ENCODE measurements at regions not wholly inside any gene's neighbourhood (a gene's known extent, or its start where the extent isn't known, plus 50 kb on each side); places are given as distances from the start of the nearest gene placed in this dataset.

GRCh38 chr9:103709366-103709765 lies 384.7 kb upstream of the SMC2 start:
- TF ChIP-seq EZH2 (IDR thresholded peaks at IDR 0.05; ENCODE audit: borderline replicate concordance, low read length), result no peak
- TF ChIP-seq CTCF (IDR thresholded peaks at IDR 0.05; ENCODE audit: low read length), result no peak
- no peaks in the 10 kb centered on the region for H3F3A ChIP-seq (ENCODE audit: insufficient read depth, low read length)

GRCh38 chr9:103713631-103714030 lies 380.5 kb upstream of the SMC2 start:
- Histone ChIP-seq H3K79me2 (ENCODE audit: insufficient read depth, low read length) (no peaks in the 10 kb centered on the region), H3K4me1 (ENCODE audit: insufficient read depth, low read length, severe bottlenecking) (no peaks in the 10 kb centered on the region), H3K4me3 (ENCODE audit: low read depth, low read length, poor library complexity, severe bottlenecking) (no peak overlapping the region), H4K20me1 (ENCODE audit: insufficient read depth, low read length) (no peaks in the 10 kb centered on the region), H3K9me3 (ENCODE audit: low read length) (no peaks in the 10 kb centered on the region), H3K9ac (ENCODE audit: low read length) (no peak overlapping the region), H3K4me2 (ENCODE audit: low read length) (no peak overlapping the region), H3K36me3 (ENCODE audit: insufficient read depth, low read length) (no peaks in the 10 kb centered on the region), H3K9me2 (ENCODE audit: low read depth, low read length) (no peaks in the 10 kb centered on the region), H3K27me3 (ENCODE audit: insufficient read depth, low read length) (no peaks in the 10 kb centered on the region), H2AFZ (ENCODE audit: low read length) (no peak overlapping the region), H3F3A (ENCODE audit: insufficient read depth, low read length) (no peaks in the 10 kb centered on the region), H3K27ac (ENCODE audit: low read depth, low read length, poor library complexity, severe bottlenecking) (no peak overlapping the region)
- TF ChIP-seq CTCF (IDR thresholded peaks at IDR 0.05; ENCODE audit: low read length) (no peak), EZH2 (IDR thresholded peaks at IDR 0.05; ENCODE audit: borderline replicate concordance, low read length) (no peak)

More at GRCh38 chr9:103709366-103709765, 384.7 kb upstream of the SMC2 start:
- Histone ChIP-seq H3K9me3 (ENCODE audit: low read length) (no peaks in the 10 kb centered on the region), H3K4me3 (ENCODE audit: low read depth, low read length, poor library complexity, severe bottlenecking) (no peak overlapping the region), H2AFZ (ENCODE audit: low read length) (no peak overlapping the region), H3K9me2 (ENCODE audit: low read depth, low read length) (no peaks in the 10 kb centered on the region), H3K4me1 (ENCODE audit: insufficient read depth, low read length, severe bottlenecking) (no peaks in the 10 kb centered on the region), H3K36me3 (ENCODE audit: insufficient read depth, low read length) (no peaks in the 10 kb centered on the region), H3K27me3 (ENCODE audit: insufficient read depth, low read length) (no peaks in the 10 kb centered on the region), H3K79me2 (ENCODE audit: insufficient read depth, low read length) (no peaks in the 10 kb centered on the region), H4K20me1 (ENCODE audit: insufficient read depth, low read length) (no peaks in the 10 kb centered on the region), H3K27ac (ENCODE audit: low read depth, low read length, poor library complexity, severe bottlenecking) (no peak overlapping the region), H3K9ac (ENCODE audit: low read length) (no peak overlapping the region), H3K4me2 (ENCODE audit: low read length) (no peak overlapping the region)

- Histone ChIP-seq H3K9me2 (ENCODE audit: low read depth, low read length) (no peaks in the 10 kb centered on the region), H3K79me2 (ENCODE audit: insufficient read depth, low read length) (no peaks in the 10 kb centered on the region), H3K4me1 (ENCODE audit: insufficient read depth, low read length, severe bottlenecking) (no peaks in the 10 kb centered on the region), H2AFZ (ENCODE audit: low read length) (no peak overlapping the region), H4K20me1 (ENCODE audit: insufficient read depth, low read length) (no peaks in the 10 kb centered on the region), H3K9ac (ENCODE audit: low read length) (no peak overlapping the region), H3F3A (ENCODE audit: insufficient read depth, low read length) (no peaks in the 10 kb centered on the region), H3K4me2 (ENCODE audit: low read length) (no peak overlapping the region), H3K36me3 (ENCODE audit: insufficient read depth, low read length) (no peaks in the 10 kb centered on the region), H3K4me3 (ENCODE audit: low read depth, low read length, poor library complexity, severe bottlenecking) (no peak overlapping the region), H3K9me3 (ENCODE audit: low read length) (no peaks in the 10 kb centered on the region), H3K27me3 (ENCODE audit: insufficient read depth, low read length) (no peaks in the 10 kb centered on the region), H3K27ac (ENCODE audit: low read depth, low read length, poor library complexity, severe bottlenecking) (no peak overlapping the region)
- no peak for TF ChIP-seq EZH2 (IDR thresholded peaks at IDR 0.05; ENCODE audit: borderline replicate concordance, low read length)
Observed at GRCh38 chr9:103714992-103715391, 379.1 kb upstream of the SMC2 start.

DNA sequence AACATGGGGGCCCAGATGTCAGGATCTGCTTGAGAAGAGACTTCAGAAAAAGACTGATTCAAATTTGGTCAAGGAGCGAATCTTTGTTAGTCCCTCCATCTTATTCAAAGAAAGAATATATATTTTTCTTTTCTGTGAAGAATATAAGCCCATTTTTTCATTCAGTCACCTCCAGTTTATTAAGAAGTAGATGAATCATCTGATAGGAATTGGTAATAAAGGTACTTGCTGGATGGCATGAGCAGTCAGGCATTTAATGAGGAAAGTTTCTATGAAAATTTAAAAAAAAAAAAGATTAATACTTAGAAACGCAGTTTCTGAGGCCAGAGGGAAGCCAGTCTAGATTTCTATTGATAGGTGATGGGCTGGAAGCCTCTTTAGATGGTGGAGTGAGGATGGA lies 373.1 kb upstream of the SMC2 start:
- no peaks in the 10 kb centered on the region for H3K27me3 ChIP-seq (ENCODE audit: insufficient read depth, low read length)
- no peak overlapping the region for H3K9ac ChIP-seq (ENCODE audit: low read length)
- no peaks in the 10 kb centered on the region for H3K9me3 ChIP-seq (ENCODE audit: low read length)
- H3K9me2 ChIP-seq (ENCODE audit: low read depth, low read length), result no peaks in the 10 kb centered on the region
- no peak overlapping the region for H2AFZ ChIP-seq (ENCODE audit: low read length)
- H3K4me3 ChIP-seq (ENCODE audit: low read depth, low read length, poor library complexity, severe bottlenecking), result no peak overlapping the region
- H3F3A ChIP-seq (ENCODE audit: insufficient read depth, low read length), result no peaks in the 10 kb centered on the region
- TF ChIP-seq EZH2 (IDR thresholded peaks at IDR 0.05; ENCODE audit: borderline replicate concordance, low read length) (no peak), CTCF (IDR thresholded peaks at IDR 0.05; ENCODE audit: low read length) (no peak)
- no peaks in the 10 kb centered on the region for H3K36me3 ChIP-seq (ENCODE audit: insufficient read depth, low read length)
- H3K4me2 ChIP-seq (ENCODE audit: low read length), result no peak overlapping the region
- no peaks in the 10 kb centered on the region for H3K4me1 ChIP-seq (ENCODE audit: insufficient read depth, low read length, severe bottlenecking)
- no peak overlapping the region for H3K27ac ChIP-seq (ENCODE audit: low read depth, low read length, poor library complexity, severe bottlenecking)
- no peaks in the 10 kb centered on the region for H4K20me1 ChIP-seq (ENCODE audit: insufficient read depth, low read length)
- no peaks in the 10 kb centered on the region for H3K79me2 ChIP-seq (ENCODE audit: insufficient read depth, low read length)
